HT1080 (cell line): ENCODE measurements at regions not wholly inside any gene's neighbourhood (a gene's known extent, or its start where the extent isn't known, plus 50 kb on each side); places are given as distances from the start of the nearest gene placed in this dataset.
"Not testable (repeated sequence)": the region's sequence is repeated elsewhere in the genome, so short reads cannot be mapped to it uniquely, and the experiment has no call there.

ENCODE experiments used
- DNase-seq: peaks from one replicate; pipeline ENCODE4 v3.0.0-alpha.2; 2015; ENCODE audit warnings: low read depth

- DNase-seq: not testable (repeated sequence)
Observed at GRCh38 chr15:20308027-20308690, 233.4 kb downstream of the GOLGA6L6 start.

GRCh38 chr15:20307137-20307536 lies 234.5 kb downstream of the GOLGA6L6 start:
- not testable (repeated sequence) for DNase-seq

- DNase-seq: not testable (repeated sequence)
Observed at GRCh38 chr15:20306497-20307106, 235.0 kb downstream of the GOLGA6L6 start.

- not testable (repeated sequence) for DNase-seq
Observed at GRCh38 chr15:20305912-20306311, 235.7 kb downstream of the GOLGA6L6 start.

- not testable (repeated sequence) for DNase-seq
Observed at GRCh38 chr15:20305015-20305465, 236.6 kb downstream of the GOLGA6L6 start.

GRCh38 chr15:20304282-20305014 lies 237.2 kb downstream of the GOLGA6L6 start:
- DNase-seq: not testable (repeated sequence)

- not testable (repeated sequence) for DNase-seq
Observed at GRCh38 chr15:20303248-20304171, 238.1 kb downstream of the GOLGA6L6 start.

GRCh38 chr15:20302141-20303069 lies 239.2 kb downstream of the GOLGA6L6 start:
- not testable (repeated sequence) for DNase-seq

GRCh38 chr15:20301471-20302081 lies 240.0 kb downstream of the GOLGA6L6 start:
- DNase-seq: not testable (repeated sequence)

GRCh38 chr15:20301041-20301390 lies 240.6 kb downstream of the GOLGA6L6 start:
- not testable (repeated sequence) for DNase-seq

- not testable (repeated sequence) for DNase-seq
Observed at GRCh38 chr15:20300351-20301040, 241.1 kb downstream of the GOLGA6L6 start.

GRCh38 chr15:20297603-20298123 lies 243.9 kb downstream of the GOLGA6L6 start:
- DNase-seq: not testable (repeated sequence)

- not testable (repeated sequence) for DNase-seq
Observed at GRCh38 chr15:20296261-20296660, 245.3 kb downstream of the GOLGA6L6 start.

- no peak for DNase-seq
Observed at GRCh38 chr15:20295238-20295811, 246.3 kb downstream of the GOLGA6L6 start.

GRCh38 chr15:20294651-20295237 lies 246.9 kb downstream of the GOLGA6L6 start:
- DNase-seq: no peak

GRCh38 chr15:20292422-20293005 lies 249.1 kb downstream of the GOLGA6L6 start:
- not testable (repeated sequence) for DNase-seq

- not testable (repeated sequence) for DNase-seq
Observed at GRCh38 chr15:20291616-20292015, 250.0 kb downstream of the GOLGA6L6 start.
